ENCODE measurements at regions not wholly inside any gene's neighbourhood (a gene's known extent, or its start where the extent isn't known, plus 50 kb on each side); places are given as distances from the start of the nearest gene placed in this dataset.

DNA sequence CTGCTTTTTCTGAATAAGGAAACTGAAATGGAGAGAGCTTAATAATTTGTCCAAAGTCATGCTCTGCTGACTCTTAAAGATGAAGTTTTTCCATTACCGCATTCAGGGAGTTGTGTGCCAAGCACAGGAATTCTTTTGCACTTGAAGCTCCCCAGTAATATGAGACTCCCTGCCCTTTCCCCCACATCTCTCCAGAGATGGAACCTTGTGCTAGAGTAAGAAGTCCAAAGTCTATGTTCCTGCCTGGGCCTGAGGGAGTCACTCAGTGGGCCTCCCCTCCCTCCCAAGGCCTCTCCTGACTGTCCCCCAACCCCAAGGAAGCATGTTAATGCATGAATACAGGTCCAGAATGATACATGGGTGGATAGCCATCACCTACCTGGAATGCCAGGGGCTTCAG is 173.3 kb upstream of the SEMA6A start (continued):
- TF ChIP-seq, protein P1, sequence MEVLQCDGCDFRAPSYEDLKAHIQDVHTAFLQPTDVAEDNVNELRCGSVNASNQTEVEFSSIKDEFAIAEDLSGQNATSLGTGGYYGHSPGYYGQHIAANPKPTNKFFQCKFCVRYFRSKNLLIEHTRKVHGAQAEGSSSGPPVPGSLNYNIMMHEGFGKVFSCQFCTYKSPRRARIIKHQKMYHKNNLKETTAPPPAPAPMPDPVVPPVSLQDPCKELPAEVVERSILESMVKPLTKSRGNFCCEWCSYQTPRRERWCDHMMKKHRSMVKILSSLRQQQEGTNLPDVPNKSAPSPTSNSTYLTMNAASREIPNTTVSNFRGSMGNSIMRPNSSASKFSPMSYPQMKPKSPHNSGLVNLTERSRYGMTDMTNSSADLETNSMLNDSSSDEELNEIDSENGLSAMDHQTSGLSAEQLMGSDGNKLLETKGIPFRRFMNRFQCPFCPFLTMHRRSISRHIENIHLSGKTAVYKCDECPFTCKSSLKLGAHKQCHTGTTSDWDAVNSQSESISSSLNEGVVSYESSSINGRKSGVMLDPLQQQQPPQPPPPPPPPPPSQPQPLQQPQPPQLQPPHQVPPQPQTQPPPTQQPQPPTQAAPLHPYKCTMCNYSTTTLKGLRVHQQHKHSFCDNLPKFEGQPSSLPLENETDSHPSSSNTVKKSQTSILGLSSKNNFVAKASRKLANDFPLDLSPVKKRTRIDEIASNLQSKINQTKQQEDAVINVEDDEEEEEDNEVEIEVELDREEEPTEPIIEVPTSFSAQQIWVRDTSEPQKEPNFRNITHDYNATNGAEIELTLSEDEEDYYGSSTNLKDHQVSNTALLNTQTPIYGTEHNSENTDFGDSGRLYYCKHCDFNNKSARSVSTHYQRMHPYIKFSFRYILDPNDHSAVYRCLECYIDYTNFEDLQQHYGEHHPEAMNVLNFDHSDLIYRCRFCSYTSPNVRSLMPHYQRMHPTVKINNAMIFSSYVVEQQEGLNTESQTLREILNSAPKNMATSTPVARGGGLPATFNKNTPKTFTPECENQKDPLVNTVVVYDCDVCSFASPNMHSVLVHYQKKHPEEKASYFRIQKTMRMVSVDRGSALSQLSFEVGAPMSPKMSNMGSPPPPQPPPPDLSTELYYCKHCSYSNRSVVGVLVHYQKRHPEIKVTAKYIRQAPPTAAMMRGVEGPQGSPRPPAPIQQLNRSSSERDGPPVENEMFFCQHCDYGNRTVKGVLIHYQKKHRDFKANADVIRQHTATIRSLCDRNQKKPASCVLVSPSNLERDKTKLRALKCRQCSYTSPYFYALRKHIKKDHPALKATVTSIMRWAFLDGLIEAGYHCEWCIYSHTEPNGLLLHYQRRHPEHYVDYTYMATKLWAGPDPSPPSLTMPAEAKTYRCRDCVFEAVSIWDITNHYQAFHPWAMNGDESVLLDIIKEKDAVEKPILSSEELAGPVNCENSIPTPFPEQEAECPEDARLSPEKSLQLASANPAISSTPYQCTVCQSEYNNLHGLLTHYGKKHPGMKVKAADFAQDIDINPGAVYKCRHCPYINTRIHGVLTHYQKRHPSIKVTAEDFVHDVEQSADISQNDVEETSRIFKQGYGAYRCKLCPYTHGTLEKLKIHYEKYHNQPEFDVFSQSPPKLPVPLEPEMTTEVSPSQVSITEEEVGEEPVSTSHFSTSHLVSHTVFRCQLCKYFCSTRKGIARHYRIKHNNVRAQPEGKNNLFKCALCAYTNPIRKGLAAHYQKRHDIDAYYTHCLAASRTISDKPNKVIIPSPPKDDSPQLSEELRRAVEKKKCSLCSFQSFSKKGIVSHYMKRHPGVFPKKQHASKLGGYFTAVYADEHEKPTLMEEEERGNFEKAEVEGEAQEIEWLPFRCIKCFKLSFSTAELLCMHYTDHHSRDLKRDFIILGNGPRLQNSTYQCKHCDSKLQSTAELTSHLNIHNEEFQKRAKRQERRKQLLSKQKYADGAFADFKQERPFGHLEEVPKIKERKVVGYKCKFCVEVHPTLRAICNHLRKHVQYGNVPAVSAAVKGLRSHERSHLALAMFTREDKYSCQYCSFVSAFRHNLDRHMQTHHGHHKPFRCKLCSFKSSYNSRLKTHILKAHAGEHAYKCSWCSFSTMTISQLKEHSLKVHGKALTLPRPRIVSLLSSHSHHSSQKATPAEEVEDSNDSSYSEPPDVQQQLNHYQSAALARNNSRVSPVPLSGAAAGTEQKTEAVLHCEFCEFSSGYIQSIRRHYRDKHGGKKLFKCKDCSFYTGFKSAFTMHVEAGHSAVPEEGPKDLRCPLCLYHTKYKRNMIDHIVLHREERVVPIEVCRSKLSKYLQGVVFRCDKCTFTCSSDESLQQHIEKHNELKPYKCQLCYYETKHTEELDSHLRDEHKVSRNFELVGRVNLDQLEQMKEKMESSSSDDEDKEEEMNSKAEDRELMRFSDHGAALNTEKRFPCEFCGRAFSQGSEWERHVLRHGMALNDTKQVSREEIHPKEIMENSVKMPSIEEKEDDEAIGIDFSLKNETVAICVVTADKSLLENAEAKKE (CRISPR knock-in tag; IDR thresholded peaks at IDR 0.05): no peak
- TF ChIP-seq NANOG (IDR thresholded peaks at IDR 0.05; ENCODE audit: borderline replicate concordance): no peak
- TF ChIP-seq ZNF114 (CRISPR knock-in tag; IDR thresholded peaks at IDR 0.05): no peak
- no peak for TF ChIP-seq POLR2AphosphoS5 (IDR thresholded peaks at IDR 0.05; ENCODE audit: low read depth)
- no peak for TF ChIP-seq JUNB (IDR thresholded peaks at IDR 0.05; ENCODE audit: unreplicated experiment)

DNA sequence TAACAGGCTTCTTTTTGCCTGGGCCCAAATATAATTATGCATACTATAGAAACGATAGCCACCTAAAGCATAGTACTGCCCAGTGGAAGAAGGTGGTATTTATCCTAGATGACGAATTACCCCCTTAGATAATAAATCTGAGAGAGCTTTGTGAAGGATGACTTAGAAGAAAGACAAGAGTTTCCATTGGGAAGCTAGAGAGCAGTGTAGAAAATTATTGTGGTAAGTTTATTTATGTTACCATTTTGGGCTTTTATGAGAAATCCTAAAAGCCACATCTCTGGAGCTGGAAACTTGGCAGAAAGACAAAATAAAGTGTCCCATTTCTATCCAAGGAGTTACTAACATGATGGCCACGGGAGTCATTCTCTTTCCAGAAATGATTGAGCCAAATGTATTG is 172.0 kb upstream of the SEMA6A start:
- Histone ChIP-seq H3K4me1 (ENCODE audit: insufficient read depth) (peaks cover 4% of the 10 kb centered on the region; the same call in 1 of the 2 replicates), H3K79me2 (replicated peaks; ENCODE audit: insufficient read depth) (no peaks in the 10 kb centered on the region), H3K4me3 (no peak overlapping the region), H3K27ac (ENCODE audit: low read depth) (no peak overlapping the region), H3K27me3 (ENCODE audit: insufficient read depth) (no peaks in the 10 kb centered on the region), H4K20me1 (replicated peaks; ENCODE audit: insufficient read depth) (no peaks in the 10 kb centered on the region), H3F3A (replicated peaks; ENCODE audit: low read depth) (no peaks in the 10 kb centered on the region), H2AFZ (peak overlapping the region; percentile 35; the same call in 1 of the 2 replicates), H3K4me2 (no peak overlapping the region), H3K36me3 (ENCODE audit: insufficient read depth) (no peaks in the 10 kb centered on the region), H3K9me2 (ENCODE audit: insufficient read depth) (peaks cover 20% of the 10 kb centered on the region; the same call in 1 of the 2 replicates)
- Mint-ChIP-seq H3K9me3 (peaks cover 7% of the 10 kb centered on the region; the same call in 2 of the 3 replicates), H3K27me3 (ENCODE audit: insufficient read depth, low read depth, poor library complexity) (peaks cover 1% of the 10 kb centered on the region), H3K4me1 (no peaks in the 10 kb centered on the region; the same call in 2 of the 3 replicates), H3K36me3 (ENCODE audit: low read depth) (peaks cover 13% of the 10 kb centered on the region), H3K27ac (no peak overlapping the region), H3K4me3 (no peak overlapping the region)
- DNase-seq (ENCODE audit: low spot score) (no peak), ATAC-seq (no peak)
- TF ChIP-seq POLR2AphosphoS5 (IDR thresholded peaks at IDR 0.05; ENCODE audit: low read depth): no peak
- TF ChIP-seq STAT1 (IDR thresholded peaks at IDR 0.05; ENCODE audit: unreplicated experiment): no peak
- TF ChIP-seq, protein P2, sequence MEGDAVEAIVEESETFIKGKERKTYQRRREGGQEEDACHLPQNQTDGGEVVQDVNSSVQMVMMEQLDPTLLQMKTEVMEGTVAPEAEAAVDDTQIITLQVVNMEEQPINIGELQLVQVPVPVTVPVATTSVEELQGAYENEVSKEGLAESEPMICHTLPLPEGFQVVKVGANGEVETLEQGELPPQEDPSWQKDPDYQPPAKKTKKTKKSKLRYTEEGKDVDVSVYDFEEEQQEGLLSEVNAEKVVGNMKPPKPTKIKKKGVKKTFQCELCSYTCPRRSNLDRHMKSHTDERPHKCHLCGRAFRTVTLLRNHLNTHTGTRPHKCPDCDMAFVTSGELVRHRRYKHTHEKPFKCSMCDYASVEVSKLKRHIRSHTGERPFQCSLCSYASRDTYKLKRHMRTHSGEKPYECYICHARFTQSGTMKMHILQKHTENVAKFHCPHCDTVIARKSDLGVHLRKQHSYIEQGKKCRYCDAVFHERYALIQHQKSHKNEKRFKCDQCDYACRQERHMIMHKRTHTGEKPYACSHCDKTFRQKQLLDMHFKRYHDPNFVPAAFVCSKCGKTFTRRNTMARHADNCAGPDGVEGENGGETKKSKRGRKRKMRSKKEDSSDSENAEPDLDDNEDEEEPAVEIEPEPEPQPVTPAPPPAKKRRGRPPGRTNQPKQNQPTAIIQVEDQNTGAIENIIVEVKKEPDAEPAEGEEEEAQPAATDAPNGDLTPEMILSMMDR (conservative IDR thresholded peaks at IDR 0.05; ENCODE audit: low read depth in 2 of 2): no peak
- TF ChIP-seq, protein P3, sequence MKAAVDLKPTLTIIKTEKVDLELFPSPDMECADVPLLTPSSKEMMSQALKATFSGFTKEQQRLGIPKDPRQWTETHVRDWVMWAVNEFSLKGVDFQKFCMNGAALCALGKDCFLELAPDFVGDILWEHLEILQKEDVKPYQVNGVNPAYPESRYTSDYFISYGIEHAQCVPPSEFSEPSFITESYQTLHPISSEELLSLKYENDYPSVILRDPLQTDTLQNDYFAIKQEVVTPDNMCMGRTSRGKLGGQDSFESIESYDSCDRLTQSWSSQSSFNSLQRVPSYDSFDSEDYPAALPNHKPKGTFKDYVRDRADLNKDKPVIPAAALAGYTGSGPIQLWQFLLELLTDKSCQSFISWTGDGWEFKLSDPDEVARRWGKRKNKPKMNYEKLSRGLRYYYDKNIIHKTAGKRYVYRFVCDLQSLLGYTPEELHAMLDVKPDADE (IDR thresholded peaks at IDR 0.05): no peak

All from GM23338 (cell line).